GM12872 (cell line): ENCODE measurements at regions not wholly inside any gene's neighbourhood (a gene's known extent, or its start where the extent isn't known, plus 50 kb on each side); places are given as distances from the start of the nearest gene placed in this dataset.

Experiments used
- CTCF ChIP-seq: IDR thresholded peaks from 3 replicates; pipeline ENCODE4 v1.5.1; 2011; ENCODE audit warnings: low read depth, mild to moderate bottlenecking, low read length, moderate library complexity; ENCODE audit not compliant: insufficient read depth

- TF ChIP-seq CTCF, result no peak
Observed at GRCh38 chr2:193377789-193378188, 1183.1 kb upstream of the TMEFF2 start.

- TF ChIP-seq CTCF, result no peak
Observed at GRCh38 chr2:193373120-193373519, 1178.4 kb upstream of the TMEFF2 start.

- TF ChIP-seq CTCF, result no peak
Observed at GRCh38 chr2:193371200-193371599, 1176.5 kb upstream of the TMEFF2 start.

GRCh38 chr2:193368615-193369014, 1173.9 kb upstream of the TMEFF2 start:
- TF ChIP-seq CTCF, result no peak

GRCh38 chr2:193357508-193357907, 1162.8 kb upstream of the TMEFF2 start:
- no peak for TF ChIP-seq CTCF

- no peak for TF ChIP-seq CTCF
Observed at GRCh38 chr2:193350509-193350908, 1155.8 kb upstream of the TMEFF2 start.

- TF ChIP-seq CTCF, result no peak
Observed at GRCh38 chr2:193349642-193350041, 1154.9 kb upstream of the TMEFF2 start.

- no peak for TF ChIP-seq CTCF
Observed at GRCh38 chr2:193348055-193348454, 1153.3 kb upstream of the TMEFF2 start.
